Vagina (tissue), 2 donors: ENCODE measurements at regions not wholly inside any gene's neighbourhood (a gene's known extent, or its start where the extent isn't known, plus 50 kb on each side); places are given as distances from the start of the nearest gene placed in this dataset.
"Not testable (repeated sequence)": the region's sequence is repeated elsewhere in the genome, so short reads cannot be mapped to it uniquely, and the experiment has no call there.

ENCODE experiments used
- DNase-seq, 2 donors: peaks; one replicate each; pipeline ENCODE4 v3.0.0-alpha.2; 2017; ENCODE audit errors: extremely low spot score in 2 of 2
- H3K27ac ChIP-seq: fragments of 200-600 bp; sonication (generic); one replicate; pipeline ENCODE4 v1.5.1; 2019
- H3K27me3 ChIP-seq: fragments of 200-600 bp; sonication (generic); one replicate; pipeline ENCODE4 v1.5.1; 2019
- H3K36me3 ChIP-seq, 2 donors: fragments of 200-600 bp; sonication (generic); one replicate each; pipeline ENCODE4 v1.5.1; 2017 to 2019
- H3K4me1 ChIP-seq: fragments of 200-600 bp; sonication (generic); one replicate; pipeline ENCODE4 v1.5.1; 2019
- H3K4me3 ChIP-seq, 2 donors: fragments of 200-600 bp; sonication (generic); 1 replicate in 1 of 2; 2 replicates in 1 of 2; pipeline ENCODE4 v1.5.1; 2016 to 2019
- H3K9me3 ChIP-seq: fragments of 200-600 bp; sonication (generic); one replicate; pipeline ENCODE4 v1.5.1; 2019
- CTCF ChIP-seq, 3 experiments: fragments of 450-650 bp in 2 of 3; fragments of 200-600 bp in 1 of 3; sonication (generic) in 1 of 3; IDR thresholded peaks; one replicate each; pipeline ENCODE4 v1.5.1; 2017 to 2019; ENCODE audit warnings: antibody characterized with exemption in 3 of 3, mild to moderate bottlenecking in 2 of 3, moderate library complexity in 2 of 3
- POLR2A ChIP-seq, 2 donors: fragments of 450-650 bp; IDR thresholded peaks; one replicate each; pipeline ENCODE4 v1.6.1; 2017; ENCODE audit warnings: antibody characterized with exemption in 2 of 2, mild to moderate bottlenecking in 2 of 2, moderate library complexity in 2 of 2
- POLR2AphosphoS5 ChIP-seq, 2 donors: sonication (generic); formaldehyde crosslinking; IDR thresholded peaks; one replicate each; pipeline ENCODE4 v1.9.0; 2017; ENCODE audit warnings: antibody characterized with exemption in 2 of 2, mild to moderate bottlenecking in 2 of 2, low read depth in 1 of 2; ENCODE audit not compliant: insufficient read depth in 1 of 2
- intact Hi-C: fragments of 100-400 bp; cut with DNase I; formaldehyde crosslinking; loops from one replicate; pipeline ENCODE4 v1.15.1; 2023

- no peak for TF ChIP-seq POLR2AphosphoS5 (IDR thresholded peaks at IDR 0.05; ENCODE audit: insufficient read depth in 1 of 2, low read depth in 1 of 2)
- no peak for TF ChIP-seq POLR2A (IDR thresholded peaks at IDR 0.05)
- no peak for TF ChIP-seq CTCF (IDR thresholded peaks at IDR 0.05)
- intact Hi-C loops = loop anchor here (5.0 kb wide), 1 partner anchor 578 kb away; no protein-coding TSS in a partner anchor
- no peaks in the 10 kb centered on the region for H3K4me1 ChIP-seq
Observed at GRCh38 chr6:804771-805170, 111.8 kb upstream of the EXOC2 start.

GRCh38 chr6:804317-804716 lies 111.4 kb upstream of the EXOC2 start:
- H3K4me1 ChIP-seq = no peaks in the 10 kb centered on the region
- TF ChIP-seq POLR2AphosphoS5 (IDR thresholded peaks at IDR 0.05; ENCODE audit: insufficient read depth in 1 of 2, low read depth in 1 of 2) = no peak
- no peak for TF ChIP-seq CTCF (IDR thresholded peaks at IDR 0.05)
- TF ChIP-seq POLR2A (IDR thresholded peaks at IDR 0.05) = no peak
- no peak overlapping the region for H3K27ac ChIP-seq
- no peak overlapping the region for H3K4me3 ChIP-seq
- no peak for DNase-seq
- intact Hi-C loops = loop anchor here (5.0 kb wide), 1 partner anchor 578 kb away; no protein-coding TSS in a partner anchor
- H3K27me3 ChIP-seq = no peaks in the 10 kb centered on the region
- no peaks in the 10 kb centered on the region for H3K9me3 ChIP-seq
- no peaks in the 10 kb centered on the region for H3K36me3 ChIP-seq

More at GRCh38 chr6:804771-805170, 111.8 kb upstream of the EXOC2 start:
- H3K4me3 ChIP-seq = no peak overlapping the region
- no peaks in the 10 kb centered on the region for H3K27me3 ChIP-seq
- H3K9me3 ChIP-seq = no peaks in the 10 kb centered on the region
- H3K27ac ChIP-seq = no peak overlapping the region
- H3K36me3 ChIP-seq = no peaks in the 10 kb centered on the region
- peak in 1 of 2 donors; percentile 64 for DNase-seq

DNA sequence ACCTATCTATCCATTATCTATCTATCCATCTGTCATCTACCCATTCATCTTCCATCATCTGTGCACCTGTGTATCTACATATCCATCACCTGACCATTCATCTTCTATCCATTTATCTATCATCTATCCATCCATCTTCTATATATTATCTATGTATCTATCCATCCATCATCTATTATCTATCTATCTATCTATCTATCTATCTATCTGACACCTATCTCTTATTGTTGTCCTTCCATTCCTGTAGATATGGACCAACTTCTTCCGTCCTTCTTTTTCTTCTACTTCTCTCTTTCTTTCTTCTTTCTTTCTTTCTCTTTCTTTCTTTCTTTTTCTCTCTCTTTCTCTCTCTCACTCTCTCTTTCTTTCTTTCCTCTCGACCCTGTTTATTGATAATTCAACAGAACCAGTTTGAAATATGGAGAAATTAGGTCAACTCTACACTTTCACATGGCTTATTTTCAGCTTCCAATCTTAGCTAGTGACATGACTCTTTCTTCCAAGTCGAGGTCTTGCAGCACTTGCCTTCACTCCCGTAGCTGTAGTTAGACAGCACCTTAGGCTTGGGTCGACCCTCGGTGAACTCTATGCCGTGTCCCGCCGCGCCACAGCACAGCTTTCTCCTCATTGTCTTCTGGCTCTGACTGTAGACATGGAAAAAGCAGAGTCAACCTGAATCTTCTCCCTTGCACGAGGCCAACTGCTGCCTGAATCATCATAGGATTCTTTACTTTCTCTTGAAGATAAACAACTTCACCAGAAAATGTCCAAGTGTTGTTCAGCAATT lies 110.4 kb upstream of the EXOC2 start:
- TF ChIP-seq POLR2AphosphoS5 (IDR thresholded peaks at IDR 0.05; ENCODE audit: insufficient read depth in 1 of 2, low read depth in 1 of 2) = no peak
- TF ChIP-seq POLR2A (IDR thresholded peaks at IDR 0.05) = no peak
- no peak for TF ChIP-seq CTCF (IDR thresholded peaks at IDR 0.05)
- H3K27me3 ChIP-seq = no peaks in the 10 kb centered on the region
- no peaks in the 10 kb centered on the region for H3K4me1 ChIP-seq
- intact Hi-C loops = loop anchor here (5.0 kb wide), 1 partner anchor 579 kb away; no protein-coding TSS in a partner anchor
- no peaks in the 10 kb centered on the region for H3K9me3 ChIP-seq
- peak in 1 of 2 donors; percentile 34 for DNase-seq
- no peak overlapping the region for H3K4me3 ChIP-seq
- H3K36me3 ChIP-seq = no peaks in the 10 kb centered on the region
- H3K27ac ChIP-seq = no peak overlapping the region

DNA sequence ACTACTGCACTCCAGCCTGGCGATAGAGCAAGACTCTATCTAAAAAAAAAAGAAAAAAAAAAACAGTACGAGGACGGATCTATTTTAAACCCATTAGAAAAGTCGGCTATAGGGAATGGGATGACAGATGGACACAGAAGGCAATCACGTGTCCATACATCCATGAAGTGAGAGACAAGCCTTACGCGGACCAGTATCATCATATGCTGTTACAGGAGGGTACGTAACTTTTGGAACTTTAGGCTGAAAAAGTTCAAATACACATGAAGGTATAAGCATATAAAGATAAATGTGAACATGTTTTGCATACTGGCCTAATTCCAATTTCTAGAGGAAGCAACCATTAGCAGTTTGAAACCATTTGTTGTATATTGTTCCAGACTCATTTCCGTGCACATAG lies 109.8 kb upstream of the EXOC2 start:
- TF ChIP-seq CTCF (IDR thresholded peaks at IDR 0.05) = no peak
- TF ChIP-seq POLR2AphosphoS5 (IDR thresholded peaks at IDR 0.05; ENCODE audit: insufficient read depth in 1 of 2, low read depth in 1 of 2) = no peak
- no peak for TF ChIP-seq POLR2A (IDR thresholded peaks at IDR 0.05)
- intact Hi-C loops = loop anchor here (5.0 kb wide), 1 partner anchor 580 kb away; no protein-coding TSS in a partner anchor
- H3K27ac ChIP-seq = no peak overlapping the region
- no peak for DNase-seq
- no peak overlapping the region for H3K4me3 ChIP-seq
- no peaks in the 10 kb centered on the region for H3K27me3 ChIP-seq
- no peaks in the 10 kb centered on the region for H3K36me3 ChIP-seq
- no peaks in the 10 kb centered on the region for H3K9me3 ChIP-seq
- no peaks in the 10 kb centered on the region for H3K4me1 ChIP-seq

GRCh38 chr6:802223-802622 lies 109.3 kb upstream of the EXOC2 start:
- DNase-seq = peak in 1 of 2 donors; percentile 16
- H3K4me1 ChIP-seq, H3K9me3 ChIP-seq, H3K4me3 ChIP-seq, H3K27me3 ChIP-seq, H3K36me3 ChIP-seq, H3K27ac ChIP-seq: not testable (repeated sequence)
- intact Hi-C loops = loop anchor here (5.0 kb wide), 1 partner anchor 580 kb away; no protein-coding TSS in a partner anchor
